HG03139 (cell line): ENCODE measurements at regions not wholly inside any gene's neighbourhood (a gene's known extent, or its start where the extent isn't known, plus 50 kb on each side); places are given as distances from the start of the nearest gene placed in this dataset.

Experiments
- ATAC-seq: cut with Tn5 transposase; IDR thresholded peaks from one replicate; pipeline ENCODE4 v1.9.1; 2021; ENCODE audit not compliant: unreplicated experiment

- no peak for ATAC-seq
Observed at GRCh38 chr3:46146548-46146947, 61.6 kb downstream of the CCR1 start.

GRCh38 chr3:46146021-46146420 lies 62.1 kb downstream of the CCR1 start:
- no peak for ATAC-seq

GRCh38 chr3:46145147-46145546 lies 63.0 kb downstream of the CCR1 start:
- no peak for ATAC-seq

GRCh38 chr3:46143951-46144473 lies 64.1 kb downstream of the CCR1 start:
- no peak for ATAC-seq

- ATAC-seq: no peak
Observed at GRCh38 chr3:46141813-46142212, 66.3 kb downstream of the CCR1 start.

- ATAC-seq: no peak
Observed at GRCh38 chr3:46138581-46138980, 69.5 kb downstream of the CCR1 start.

- ATAC-seq: no peak
Observed at GRCh38 chr3:46135475-46135874, 72.6 kb downstream of the CCR1 start.

GRCh38 chr3:46133285-46133684 lies 74.8 kb downstream of the CCR1 start:
- ATAC-seq: no peak

- no peak for ATAC-seq
Observed at GRCh38 chr3:46132565-46132964, 75.5 kb downstream of the CCR1 start.

GRCh38 chr3:46131884-46132450 lies 76.1 kb downstream of the CCR1 start:
- ATAC-seq: no peak

- no peak for ATAC-seq
Observed at GRCh38 chr3:46130631-46131310, 77.3 kb downstream of the CCR1 start.

GRCh38 chr3:46129588-46130272 lies 78.4 kb downstream of the CCR1 start:
- no peak for ATAC-seq

- ATAC-seq: no peak
Observed at GRCh38 chr3:46127503-46127902, 80.6 kb downstream of the CCR1 start.

GRCh38 chr3:46124216-46125177 lies 83.6 kb downstream of the CCR1 start:
- no peak for ATAC-seq

GRCh38 chr3:46123646-46124045 lies 84.5 kb downstream of the CCR1 start:
- no peak for ATAC-seq

- no peak for ATAC-seq
Observed at GRCh38 chr3:46122091-46122490, 86.0 kb downstream of the CCR1 start.

- no peak for ATAC-seq
Observed at GRCh38 chr3:46120983-46121382, 87.1 kb downstream of the CCR1 start.

GRCh38 chr3:46119709-46120498 lies 88.2 kb downstream of the CCR1 start:
- ATAC-seq: no peak

- no peak for ATAC-seq
Observed at GRCh38 chr3:46119253-46119652, 88.9 kb downstream of the CCR1 start.

GRCh38 chr3:46116996-46117395 lies 89.7 kb upstream of the XCR1 start:
- ATAC-seq: no peak
